CD4-positive, alpha-beta memory T cell (primary cell): ENCODE measurements at regions not wholly inside any gene's neighbourhood (a gene's known extent, or its start where the extent isn't known, plus 50 kb on each side); places are given as distances from the start of the nearest gene placed in this dataset.

Source experiments
- CTCF ChIA-PET: fragments of 350-600 bp; sonication (Branson Sonifier 250); formaldehyde crosslinking; loops from one replicate; lab custom pipeline; 2021; ENCODE audit warnings: inconsistent platforms; ENCODE audit not compliant: partially characterized antibody; lab: Charles Lee
- POLR2A ChIA-PET: fragments of 350-600 bp; sonication (Branson Sonifier 250); formaldehyde crosslinking; loops from one replicate; lab custom pipeline; 2021; ENCODE audit not compliant: partially characterized antibody; lab: Charles Lee
- DNase-seq, 5 donors: peaks; one replicate each; pipeline versions ENCODE4 v3.0.0 to v3.0.0-alpha.2; 2020 to 2022; ENCODE audit warnings: mixed read lengths in 1 of 5
- H3K27ac ChIP-seq: one replicate; pipeline ENCODE4 v1.7.0; 2013; ENCODE audit warnings: low read depth, low read length
- H3K27me3 ChIP-seq: 2 replicates; pipeline ENCODE4 v1.7.0; 2013; ENCODE audit warnings: mild to moderate bottlenecking, low read length, moderate library complexity; ENCODE audit not compliant: insufficient read depth
- H3K36me3 ChIP-seq: 2 replicates; pipeline ENCODE4 v1.7.0; 2013; ENCODE audit warnings: mild to moderate bottlenecking, low read length, moderate library complexity; ENCODE audit not compliant: insufficient read depth
- H3K4me1 ChIP-seq: 2 replicates; pipeline ENCODE4 v1.7.0; 2013; ENCODE audit warnings: mild to moderate bottlenecking, low read length, moderate library complexity; ENCODE audit not compliant: insufficient read depth
- H3K4me3 ChIP-seq, 2 donors: one replicate each; pipeline ENCODE4 v1.7.0; 2013; ENCODE audit warnings: low read length in 2 of 2, mild to moderate bottlenecking in 1 of 2
- H3K9me3 ChIP-seq, 2 donors: one replicate each; pipeline ENCODE4 v1.7.0; 2013; ENCODE audit warnings: low read length in 2 of 2, control low read depth in 1 of 2; ENCODE audit not compliant: control insufficient read depth in 1 of 2
- H3K27ac Mint-ChIP-seq, 7 donors: one replicate each; pipeline ENCODE4 v1.8.0; 2020 to 2021; ENCODE audit warnings: mixed read lengths in 7 of 7, mild to moderate bottlenecking in 6 of 7, inconsistent platforms in 3 of 7, moderate library complexity in 3 of 7
- H3K27me3 Mint-ChIP-seq, 2 donors: one replicate each; pipeline ENCODE4 v1.8.0; 2020 to 2021; ENCODE audit warnings: mixed read lengths in 2 of 2
- H3K36me3 Mint-ChIP-seq, 2 donors: one replicate each; pipeline ENCODE4 v1.8.0; 2020 to 2021; ENCODE audit warnings: mixed read lengths in 2 of 2, inconsistent platforms in 1 of 2, mild to moderate bottlenecking in 1 of 2
- H3K4me1 Mint-ChIP-seq, 4 donors: one replicate each; pipeline ENCODE4 v1.8.0; 2020 to 2021; ENCODE audit warnings: mixed read lengths in 4 of 4, mild to moderate bottlenecking in 1 of 4
- H3K4me3 Mint-ChIP-seq, 8 donors: one replicate each; pipeline ENCODE4 v1.8.0; 2020 to 2021; ENCODE audit warnings: mixed read lengths in 8 of 8, mild to moderate bottlenecking in 7 of 8, moderate library complexity in 6 of 8, inconsistent platforms in 3 of 8
- H3K9me3 Mint-ChIP-seq, 8 donors: one replicate each; pipeline ENCODE4 v1.8.0; 2020 to 2021; ENCODE audit warnings: mixed read lengths in 8 of 8, mild to moderate bottlenecking in 5 of 8, inconsistent platforms in 3 of 8, moderate library complexity in 1 of 8
- intact Hi-C: fragments of 100-400 bp; cut with micrococcal nuclease; formaldehyde crosslinking; loops from one replicate; pipeline ENCODE4 v1.15.1; 2023

DNA sequence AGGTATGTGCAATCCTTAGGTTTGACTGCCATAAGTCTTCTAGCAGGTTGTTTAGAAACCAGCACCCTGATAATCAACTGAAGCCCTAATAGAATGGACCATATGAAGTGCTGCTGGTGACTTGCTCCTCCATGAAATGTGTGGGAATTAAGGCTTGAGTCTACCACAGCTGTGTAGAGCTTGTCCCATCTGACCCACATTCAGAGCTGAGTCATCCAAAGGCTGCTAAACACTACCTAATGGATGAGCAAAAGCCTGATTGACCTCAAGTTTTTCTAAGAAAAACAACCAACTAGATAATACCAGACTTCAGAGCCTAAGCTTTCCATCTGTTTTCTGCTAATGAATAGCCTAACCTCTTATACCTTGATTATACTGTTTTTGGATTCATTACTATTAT lies 120.3 kb upstream of the MOCS1 start:
- CTCF ChIA-PET = no interaction called here
- H3K27ac Mint-ChIP-seq = no peak overlapping the region
- H3K9me3 Mint-ChIP-seq = peaks cover 0 to 12% (median 5%) of the 10 kb centered on the region in 8 donors
- intact Hi-C loops = no loop called here
- no peaks in the 10 kb centered on the region for H3K36me3 Mint-ChIP-seq
- H3K4me3 ChIP-seq = no peak overlapping the region
- H3K4me1 ChIP-seq = no peaks in the 10 kb centered on the region
- peaks cover 3 to 4% of the 10 kb centered on the region in 2 donors for H3K27me3 Mint-ChIP-seq
- POLR2A ChIA-PET = no interaction called here
- no peaks in the 10 kb centered on the region for H3K36me3 ChIP-seq
- H3K9me3 ChIP-seq = no peaks in the 10 kb centered on the region
- no peak for DNase-seq
- H3K4me1 Mint-ChIP-seq = no peaks in the 10 kb centered on the region
- H3K27ac ChIP-seq = no peak overlapping the region
- no peaks in the 10 kb centered on the region for H3K27me3 ChIP-seq
- no peak overlapping the region for H3K4me3 Mint-ChIP-seq

DNA sequence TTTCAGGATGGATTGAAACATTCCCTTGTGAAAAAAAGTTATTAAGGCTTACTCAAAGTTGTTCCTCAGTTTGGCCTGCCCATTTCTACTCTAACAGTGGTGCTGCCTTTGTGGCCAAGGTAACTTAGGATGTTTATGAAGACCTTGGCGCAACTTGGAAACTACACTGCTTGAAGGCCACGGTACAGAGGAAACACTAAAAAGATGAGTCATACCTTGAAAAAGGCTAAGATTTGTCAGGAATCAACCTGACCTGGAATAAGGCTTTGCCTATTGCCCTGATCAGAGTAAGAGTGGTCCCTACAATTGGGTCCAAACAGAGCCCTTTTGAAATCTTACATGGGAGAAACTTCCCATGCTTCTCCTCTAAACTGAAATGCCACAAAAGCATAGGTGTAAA lies 119.9 kb upstream of the MOCS1 start:
- Mint-ChIP-seq H3K36me3 (no peaks in the 10 kb centered on the region), H3K27me3 (peaks cover 3 to 4% of the 10 kb centered on the region in 2 donors), H3K4me1 (no peaks in the 10 kb centered on the region), H3K4me3 (no peak overlapping the region), H3K9me3 (peaks cover 0 to 14% (median 6%) of the 10 kb centered on the region in 8 donors), H3K27ac (no peak overlapping the region)
- H3K27ac ChIP-seq = no peak overlapping the region
- no peaks in the 10 kb centered on the region for H3K36me3 ChIP-seq
- CTCF ChIA-PET = no interaction called here
- no peaks in the 10 kb centered on the region for H3K4me1 ChIP-seq
- no peaks in the 10 kb centered on the region for H3K27me3 ChIP-seq
- intact Hi-C loops = no loop called here
- no peak for DNase-seq
- H3K4me3 ChIP-seq = no peak overlapping the region
- no peaks in the 10 kb centered on the region for H3K9me3 ChIP-seq
- POLR2A ChIA-PET = no interaction called here

DNA sequence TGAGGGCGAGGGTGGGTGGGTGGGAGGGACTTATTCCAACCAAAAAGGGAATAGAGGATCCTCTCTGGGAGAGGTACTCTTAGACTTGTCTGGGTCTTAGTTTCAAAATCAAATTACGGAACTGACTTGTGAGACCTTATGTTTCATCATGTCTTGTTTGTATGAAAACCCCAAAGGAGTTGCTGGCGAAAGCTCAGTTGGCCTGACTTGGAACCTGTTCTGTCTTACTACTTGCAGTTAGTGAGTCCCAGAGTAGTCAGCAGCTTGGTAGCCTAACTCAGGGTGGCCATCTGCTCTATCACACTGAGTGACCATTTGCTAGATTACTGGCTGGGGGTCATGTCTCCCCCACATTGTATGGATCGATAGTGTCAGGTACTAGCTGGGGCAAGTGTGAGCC lies 114.9 kb upstream of the MOCS1 start:
- CTCF ChIA-PET = no interaction called here
- peaks cover 2 to 3% of the 10 kb centered on the region in 2 donors for H3K27me3 Mint-ChIP-seq
- Histone ChIP-seq H3K9me3 (no peaks in the 10 kb centered on the region), H3K4me1 (no peaks in the 10 kb centered on the region), H3K27ac (no peak overlapping the region), H3K36me3 (no peaks in the 10 kb centered on the region), H3K27me3 (no peaks in the 10 kb centered on the region), H3K4me3 (no peak overlapping the region)
- peaks cover 0 to 14% (median 6%) of the 10 kb centered on the region in 8 donors for H3K9me3 Mint-ChIP-seq
- no peaks in the 10 kb centered on the region for H3K36me3 Mint-ChIP-seq
- no peaks in the 10 kb centered on the region for H3K4me1 Mint-ChIP-seq
- no peak overlapping the region for H3K27ac Mint-ChIP-seq
- intact Hi-C loops = no loop called here
- no peak overlapping the region for H3K4me3 Mint-ChIP-seq
- POLR2A ChIA-PET = no interaction called here
- DNase-seq = no peak

DNA sequence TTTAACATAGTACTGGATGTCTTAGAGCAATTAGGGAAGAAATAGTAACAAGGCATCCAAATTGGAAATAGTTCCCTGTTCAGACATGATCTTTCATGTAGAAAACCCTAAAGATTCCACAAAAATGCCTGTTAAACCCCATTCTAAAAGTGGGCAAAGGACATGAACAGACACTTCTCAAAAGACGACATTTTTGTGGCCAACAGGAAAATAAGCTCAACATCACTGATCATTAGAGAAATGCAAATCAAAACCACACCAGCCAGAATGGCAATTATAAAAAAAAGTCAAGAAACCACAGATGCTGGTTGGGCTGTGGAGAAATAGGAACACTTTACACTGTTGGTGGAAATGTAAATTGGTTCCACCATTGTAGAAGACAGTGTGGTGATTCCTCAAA lies 109.9 kb upstream of the MOCS1 start:
- H3K4me1 ChIP-seq = no peaks in the 10 kb centered on the region
- POLR2A ChIA-PET = no interaction called here
- no peaks in the 10 kb centered on the region for H3K27me3 ChIP-seq
- Mint-ChIP-seq H3K9me3 (peaks cover 0 to 12% (median 2%) of the 10 kb centered on the region in 8 donors), H3K4me1 (no peaks in the 10 kb centered on the region), H3K27ac (no peak overlapping the region), H3K4me3 (no peak overlapping the region), H3K27me3 (no peaks in the 10 kb centered on the region), H3K36me3 (no peaks in the 10 kb centered on the region)
- CTCF ChIA-PET = no interaction called here
- no peaks in the 10 kb centered on the region for H3K9me3 ChIP-seq
- no peak overlapping the region for H3K27ac ChIP-seq
- intact Hi-C loops = no loop called here
- H3K36me3 ChIP-seq = no peaks in the 10 kb centered on the region
- H3K4me3 ChIP-seq = no peak overlapping the region
- no peak for DNase-seq

DNA sequence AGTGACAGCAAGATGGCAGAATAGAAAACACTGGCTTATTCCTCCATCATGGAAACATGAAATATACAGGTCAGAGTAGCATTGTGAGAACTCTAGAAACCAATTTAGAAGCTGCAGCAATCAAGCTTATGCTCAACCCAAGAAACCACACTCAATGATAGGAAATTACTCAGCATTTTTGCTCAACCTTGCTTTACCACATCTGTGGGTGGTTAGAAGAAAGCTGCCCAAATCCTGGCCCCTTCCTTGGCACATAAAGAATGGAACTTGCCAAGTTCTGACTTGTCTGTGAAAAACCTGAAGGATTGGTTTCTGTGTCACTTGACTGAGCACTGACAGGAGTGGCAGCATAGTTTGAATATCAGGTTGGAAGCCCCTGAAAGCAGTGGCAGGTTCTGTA lies 108.0 kb upstream of the MOCS1 start:
- ChIA-PET CTCF (interaction anchor here (1.6 kb wide), 1 partner anchor 13 kb away, joined by 4 read pairs; no protein-coding TSS in a partner anchor), POLR2A (no interaction called here)
- intact Hi-C loops = no loop called here
- Mint-ChIP-seq H3K4me1 (no peaks in the 10 kb centered on the region), H3K9me3 (peaks cover 0 to 12% (median 2%) of the 10 kb centered on the region in 8 donors), H3K27me3 (no peaks in the 10 kb centered on the region), H3K4me3 (no peak overlapping the region), H3K36me3 (no peaks in the 10 kb centered on the region), H3K27ac (no peak overlapping the region)
- no peaks in the 10 kb centered on the region for H3K36me3 ChIP-seq
- no peak for DNase-seq
- H3K9me3 ChIP-seq = no peaks in the 10 kb centered on the region
- H3K4me3 ChIP-seq = no peak overlapping the region
- no peaks in the 10 kb centered on the region for H3K27me3 ChIP-seq
- no peak overlapping the region for H3K27ac ChIP-seq
- no peaks in the 10 kb centered on the region for H3K4me1 ChIP-seq

DNA sequence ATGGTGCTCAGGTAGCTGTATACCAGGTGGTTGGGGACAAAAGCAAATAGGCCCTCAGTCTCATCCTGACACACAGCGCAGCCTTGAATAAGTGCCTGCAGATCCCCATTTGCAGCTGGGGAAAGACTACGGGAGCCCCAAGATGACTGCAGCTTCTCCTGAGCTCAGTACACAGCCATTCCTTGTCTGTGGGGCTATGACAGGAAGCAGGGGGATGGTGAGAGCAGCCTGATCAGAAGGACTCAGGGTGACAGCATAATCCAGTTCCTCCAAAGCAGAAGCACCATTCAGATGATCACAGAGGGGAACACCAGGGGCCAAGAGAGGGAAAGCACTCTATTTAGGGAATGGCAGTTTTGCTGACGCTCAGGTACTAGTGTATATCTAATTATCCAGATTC lies 104.8 kb upstream of the MOCS1 start:
- DNase-seq = no peak
- Mint-ChIP-seq H3K4me3 (no peak overlapping the region), H3K36me3 (no peaks in the 10 kb centered on the region), H3K27ac (no peak overlapping the region), H3K27me3 (peaks cover 0 to 2% of the 10 kb centered on the region in 2 donors), H3K9me3 (peaks cover 0 to 12% (median 2%) of the 10 kb centered on the region in 8 donors), H3K4me1 (no peaks in the 10 kb centered on the region)
- H3K9me3 ChIP-seq = no peaks in the 10 kb centered on the region
- no peaks in the 10 kb centered on the region for H3K36me3 ChIP-seq
- H3K4me3 ChIP-seq = no peak overlapping the region
- H3K27me3 ChIP-seq = no peaks in the 10 kb centered on the region
- H3K4me1 ChIP-seq = no peaks in the 10 kb centered on the region
- no peak overlapping the region for H3K27ac ChIP-seq
- POLR2A ChIA-PET = no interaction called here
- intact Hi-C loops = no loop called here
- CTCF ChIA-PET = no interaction called here

DNA sequence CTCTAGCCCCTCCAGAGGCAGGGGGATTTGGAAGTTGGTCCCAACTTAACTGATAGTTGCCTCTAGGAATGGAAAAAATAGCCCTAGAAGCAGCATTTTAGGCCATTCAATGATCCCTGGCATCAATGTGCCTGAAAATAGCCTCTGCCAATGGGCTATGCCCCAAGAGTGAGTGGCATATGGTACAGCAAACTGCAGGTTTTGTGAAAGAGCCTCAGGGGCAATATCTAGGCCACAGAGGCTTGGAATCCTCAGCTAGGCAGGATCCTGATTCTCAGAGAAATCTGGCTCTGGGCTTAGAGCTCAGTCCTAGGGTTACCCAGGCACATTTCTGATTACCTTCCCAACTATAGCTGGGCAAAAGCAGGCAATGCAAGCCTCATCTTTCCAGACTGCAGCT lies 104.4 kb upstream of the MOCS1 start:
- ChIA-PET CTCF (no interaction called here), POLR2A (no interaction called here)
- DNase-seq = no peak
- Histone ChIP-seq H3K4me3 (no peak overlapping the region), H3K27me3 (no peaks in the 10 kb centered on the region), H3K36me3 (no peaks in the 10 kb centered on the region), H3K9me3 (no peaks in the 10 kb centered on the region), H3K4me1 (no peaks in the 10 kb centered on the region), H3K27ac (no peak overlapping the region)
- Mint-ChIP-seq H3K4me3 (no peak overlapping the region), H3K9me3 (peaks cover 0 to 12% (median 2%) of the 10 kb centered on the region in 8 donors), H3K27me3 (peaks cover 0 to 2% of the 10 kb centered on the region in 2 donors), H3K27ac (no peak overlapping the region), H3K36me3 (no peaks in the 10 kb centered on the region), H3K4me1 (no peaks in the 10 kb centered on the region)
- intact Hi-C loops = no loop called here

DNA sequence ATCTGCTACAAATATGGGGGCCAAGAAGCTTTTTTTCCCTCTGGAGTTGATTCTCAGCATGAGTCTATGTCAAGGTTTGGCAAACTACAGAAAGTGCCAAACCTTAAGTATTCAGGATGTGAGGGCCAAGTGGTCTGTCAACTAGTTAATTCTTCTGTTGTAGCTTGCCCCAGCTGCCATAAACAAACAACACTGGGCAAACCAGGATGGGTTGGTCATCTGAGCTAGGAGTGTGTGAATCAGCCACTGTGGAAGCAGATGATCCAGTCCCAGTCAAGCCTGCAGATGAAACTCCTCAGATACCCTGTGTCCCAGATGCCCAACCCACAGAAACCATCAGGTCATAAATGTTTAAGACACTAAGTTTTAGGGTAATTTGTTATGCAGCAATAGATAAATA lies 103.0 kb upstream of the MOCS1 start:
- Mint-ChIP-seq H3K9me3 (peaks cover 0 to 8% (median 2%) of the 10 kb centered on the region in 8 donors), H3K4me1 (no peaks in the 10 kb centered on the region), H3K27me3 (peaks cover 0 to 2% of the 10 kb centered on the region in 2 donors), H3K4me3 (no peak overlapping the region), H3K27ac (no peak overlapping the region), H3K36me3 (no peaks in the 10 kb centered on the region)
- POLR2A ChIA-PET = no interaction called here
- Histone ChIP-seq H3K4me3 (no peak overlapping the region), H3K27ac (no peak overlapping the region), H3K9me3 (no peaks in the 10 kb centered on the region), H3K4me1 (no peaks in the 10 kb centered on the region), H3K36me3 (no peaks in the 10 kb centered on the region), H3K27me3 (no peaks in the 10 kb centered on the region)
- intact Hi-C loops = no loop called here
- CTCF ChIA-PET = no interaction called here
- no peak for DNase-seq
